GM21825 (cell line): ENCODE measurements at regions not wholly inside any gene's neighbourhood (a gene's known extent, or its start where the extent isn't known, plus 50 kb on each side); places are given as distances from the start of the nearest gene placed in this dataset.
"Not testable (repeated sequence)": the region's sequence is repeated elsewhere in the genome, so short reads cannot be mapped to it uniquely, and the experiment has no call there.

Source experiments
- ATAC-seq: cut with Tn5 transposase; IDR thresholded peaks from one replicate; pipeline ENCODE4 v1.9.1; 2021; ENCODE audit warnings: mild to moderate bottlenecking, moderate library complexity; ENCODE audit not compliant: unreplicated experiment

- ATAC-seq = no peak
Observed at GRCh38 chr17:70976447-70976846, 807.1 kb downstream of the KCNJ2 start.

GRCh38 chr17:70984873-70985272 is 815.5 kb downstream of the KCNJ2 start:
- no peak for ATAC-seq

- no peak for ATAC-seq
Observed at GRCh38 chr17:70987867-70988340, 818.6 kb downstream of the KCNJ2 start.

GRCh38 chr17:70988622-70989021 is 819.3 kb downstream of the KCNJ2 start:
- no peak for ATAC-seq

- ATAC-seq = no peak
Observed at GRCh38 chr17:70989280-70989679, 819.9 kb downstream of the KCNJ2 start.

GRCh38 chr17:70994194-70994593 is 824.9 kb downstream of the KCNJ2 start:
- no peak for ATAC-seq

GRCh38 chr17:70995997-70996396 is 826.7 kb downstream of the KCNJ2 start:
- no peak for ATAC-seq

- no peak for ATAC-seq
Observed at GRCh38 chr17:71003736-71004135, 834.4 kb downstream of the KCNJ2 start.

- ATAC-seq = no peak
Observed at GRCh38 chr17:71004413-71004812, 835.1 kb downstream of the KCNJ2 start.

- no peak for ATAC-seq
Observed at GRCh38 chr17:71011391-71011790, 842.1 kb downstream of the KCNJ2 start.

GRCh38 chr17:71019699-71020098 is 850.4 kb downstream of the KCNJ2 start:
- no peak for ATAC-seq

GRCh38 chr17:71022758-71023157 is 853.4 kb downstream of the KCNJ2 start:
- ATAC-seq = no peak

GRCh38 chr17:71023249-71024030 is 854.1 kb downstream of the KCNJ2 start:
- no peak for ATAC-seq

- no peak for ATAC-seq
Observed at GRCh38 chr17:71024172-71024571, 854.8 kb downstream of the KCNJ2 start.

- no peak for ATAC-seq
Observed at GRCh38 chr17:71024969-71025368, 855.6 kb downstream of the KCNJ2 start.

GRCh38 chr17:71029246-71029645 is 859.9 kb downstream of the KCNJ2 start:
- ATAC-seq = no peak

- ATAC-seq = not testable (repeated sequence)
Observed at GRCh38 chr17:71031286-71031685, 862.0 kb downstream of the KCNJ2 start.

- ATAC-seq = no peak
Observed at GRCh38 chr17:71032746-71033273, 863.5 kb downstream of the KCNJ2 start.

- ATAC-seq = no peak
Observed at GRCh38 chr17:71033336-71033735, 864.0 kb downstream of the KCNJ2 start.

GRCh38 chr17:71035226-71035625 is 865.9 kb downstream of the KCNJ2 start:
- no peak for ATAC-seq

GRCh38 chr17:71037386-71037785 is 868.1 kb downstream of the KCNJ2 start:
- ATAC-seq = no peak

GRCh38 chr17:71039391-71039790 is 870.1 kb downstream of the KCNJ2 start:
- ATAC-seq = no peak

- ATAC-seq = no peak
Observed at GRCh38 chr17:71052971-71053370, 883.6 kb downstream of the KCNJ2 start.
